ENCODE measurements at regions not wholly inside any gene's neighbourhood (a gene's known extent, or its start where the extent isn't known, plus 50 kb on each side); places are given as distances from the start of the nearest gene placed in this dataset.

DNA sequence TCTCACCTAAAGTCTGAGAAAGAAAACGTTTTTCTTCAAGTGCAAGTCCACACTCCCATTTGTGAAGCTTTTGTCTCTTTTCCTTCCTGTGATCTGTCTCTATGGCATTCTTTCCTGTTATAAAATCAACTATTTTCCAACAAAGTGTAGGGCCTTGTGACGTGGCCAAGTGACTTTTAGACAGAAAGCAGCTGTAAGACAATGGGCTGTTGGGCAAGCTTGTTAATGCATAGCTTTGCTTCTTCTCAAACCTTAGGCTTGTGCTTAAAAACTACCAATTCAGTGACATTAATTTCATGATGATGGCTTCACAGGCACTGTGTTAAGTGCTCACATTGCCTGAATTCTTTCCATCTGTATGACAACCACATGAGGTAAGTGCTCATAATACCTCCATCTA is 83.5 kb downstream of the VCY1B start:
- FAIRE-seq = no peak
- no peak overlapping the region for H3K4me3 ChIP-seq (replicated peaks in 1 of 3; ENCODE audit: insufficient read depth in 1 of 3, low read depth in 1 of 3, low read length in 3 of 3)
- H4K20me1 ChIP-seq (replicated peaks; ENCODE audit: control insufficient read depth, extremely low read depth, insufficient read depth, low read length) = no peaks in the 10 kb centered on the region
- H3K79me2 ChIP-seq (ENCODE audit: control insufficient read depth, insufficient read depth, low read length) = no peaks in the 10 kb centered on the region
- H3K4me2 ChIP-seq (ENCODE audit: insufficient read depth, low read length) = no peak overlapping the region
- no peaks in the 10 kb centered on the region for H3K36me3 ChIP-seq (ENCODE audit: control insufficient read depth in 2 of 2, extremely low read depth in 1 of 2, insufficient read depth in 2 of 2, low read length in 2 of 2)
- no peak overlapping the region for H3K9ac ChIP-seq (replicated peaks; ENCODE audit: extremely low read depth, insufficient read depth, low read length)
- CTCF ChIA-PET = no interaction called here
- no peaks in the 10 kb centered on the region for H3K9me1 ChIP-seq (replicated peaks; ENCODE audit: control insufficient read depth, extremely low read depth, insufficient read depth, low read length)
- no peak for DNase-seq (ENCODE audit: low read depth, low spot score)
- no peaks in the 10 kb centered on the region for H3K27me3 ChIP-seq (ENCODE audit: control insufficient read depth in 2 of 2, insufficient read depth in 2 of 2, low read length in 2 of 2)
- POLR2A ChIA-PET = no interaction called here
- intact Hi-C loops (cut with micrococcal nuclease) = no loop called here
- H3K9me3 ChIP-seq (replicated peaks; ENCODE audit: control insufficient read depth, insufficient read depth, low read length) = no peaks in the 10 kb centered on the region
- no peak overlapping the region for H3K27ac ChIP-seq (ENCODE audit: insufficient read depth, low read depth, low read length)
- dilution Hi-C loops (cut with MboI; ENCODE audit: extremely low pct_ligation_motif_present, low sequenced_read_pairs) = no loop called here
- no peak for TF ChIP-seq FOS (IDR thresholded peaks at IDR 0.05; ENCODE audit: borderline replicate concordance, insufficient read depth, low read length)
- BruUV-seq (replicated peaks) = no TSS peak
- no peak overlapping the region for H2AFZ ChIP-seq (ENCODE audit: low read depth, low read length)
- H3K4me1 ChIP-seq (ENCODE audit: control insufficient read depth, extremely low read depth, insufficient read depth, low read length) = no peaks in the 10 kb centered on the region

GRCh38 chrY:14145614-14146013 is 89.6 kb downstream of the VCY1B start:
- no peak for FAIRE-seq
- Histone ChIP-seq H3K27ac (ENCODE audit: insufficient read depth, low read depth, low read length) (no peak overlapping the region), H3K9ac (replicated peaks; ENCODE audit: extremely low read depth, insufficient read depth, low read length) (no peak overlapping the region), H3K79me2 (ENCODE audit: control insufficient read depth, insufficient read depth, low read length) (no peaks in the 10 kb centered on the region), H3K9me3 (replicated peaks; ENCODE audit: control insufficient read depth, insufficient read depth, low read length) (no peaks in the 10 kb centered on the region), H4K20me1 (replicated peaks; ENCODE audit: control insufficient read depth, extremely low read depth, insufficient read depth, low read length) (no peaks in the 10 kb centered on the region), H3K9me1 (replicated peaks; ENCODE audit: control insufficient read depth, extremely low read depth, insufficient read depth, low read length) (no peaks in the 10 kb centered on the region), H3K27me3 (ENCODE audit: control insufficient read depth in 2 of 2, insufficient read depth in 2 of 2, low read length in 2 of 2) (no peaks in the 10 kb centered on the region), H3K36me3 (ENCODE audit: control insufficient read depth in 2 of 2, extremely low read depth in 1 of 2, insufficient read depth in 2 of 2, low read length in 2 of 2) (no peaks in the 10 kb centered on the region), H3K4me2 (ENCODE audit: insufficient read depth, low read length) (no peak overlapping the region), H2AFZ (ENCODE audit: low read depth, low read length) (no peak overlapping the region), H3K4me3 (replicated peaks in 1 of 3; ENCODE audit: insufficient read depth in 1 of 3, low read depth in 1 of 3, low read length in 3 of 3) (no peak overlapping the region), H3K4me1 (ENCODE audit: control insufficient read depth, extremely low read depth, insufficient read depth, low read length) (no peaks in the 10 kb centered on the region)
- no TSS peak for BruUV-seq (replicated peaks)
- intact Hi-C loops (cut with micrococcal nuclease) (no loop called here), dilution Hi-C loops (cut with MboI; ENCODE audit: extremely low pct_ligation_motif_present, low sequenced_read_pairs) (no loop called here)
- CTCF ChIA-PET = no interaction called here
- no peak for TF ChIP-seq POLR2AphosphoS5 (IDR thresholded peaks at IDR 0.05; ENCODE audit: insufficient read depth, low read depth, low read length)
- TF ChIP-seq, protein P1, sequence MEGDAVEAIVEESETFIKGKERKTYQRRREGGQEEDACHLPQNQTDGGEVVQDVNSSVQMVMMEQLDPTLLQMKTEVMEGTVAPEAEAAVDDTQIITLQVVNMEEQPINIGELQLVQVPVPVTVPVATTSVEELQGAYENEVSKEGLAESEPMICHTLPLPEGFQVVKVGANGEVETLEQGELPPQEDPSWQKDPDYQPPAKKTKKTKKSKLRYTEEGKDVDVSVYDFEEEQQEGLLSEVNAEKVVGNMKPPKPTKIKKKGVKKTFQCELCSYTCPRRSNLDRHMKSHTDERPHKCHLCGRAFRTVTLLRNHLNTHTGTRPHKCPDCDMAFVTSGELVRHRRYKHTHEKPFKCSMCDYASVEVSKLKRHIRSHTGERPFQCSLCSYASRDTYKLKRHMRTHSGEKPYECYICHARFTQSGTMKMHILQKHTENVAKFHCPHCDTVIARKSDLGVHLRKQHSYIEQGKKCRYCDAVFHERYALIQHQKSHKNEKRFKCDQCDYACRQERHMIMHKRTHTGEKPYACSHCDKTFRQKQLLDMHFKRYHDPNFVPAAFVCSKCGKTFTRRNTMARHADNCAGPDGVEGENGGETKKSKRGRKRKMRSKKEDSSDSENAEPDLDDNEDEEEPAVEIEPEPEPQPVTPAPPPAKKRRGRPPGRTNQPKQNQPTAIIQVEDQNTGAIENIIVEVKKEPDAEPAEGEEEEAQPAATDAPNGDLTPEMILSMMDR (IDR thresholded peaks at IDR 0.05; ENCODE audit: extremely low read depth in 1 of 2, insufficient read depth in 1 of 2, low read depth in 1 of 2, low read length in 2 of 2) = no peak
- TF ChIP-seq EZH2 (IDR thresholded peaks at IDR 0.05; ENCODE audit: borderline replicate concordance, low read depth, low read length, severe bottlenecking) = no peak
- TF ChIP-seq MAX (IDR thresholded peaks at IDR 0.05; ENCODE audit: insufficient read depth, insufficient read length) = no peak
- no peak for TF ChIP-seq JUN (IDR thresholded peaks at IDR 0.05; ENCODE audit: borderline replicate concordance, insufficient read depth, insufficient read length, low read depth)
- TF ChIP-seq FOS (IDR thresholded peaks at IDR 0.05; ENCODE audit: borderline replicate concordance, insufficient read depth, low read length) = no peak
- no peak for TF ChIP-seq GATA2 (IDR thresholded peaks at IDR 0.05; ENCODE audit: insufficient read depth, insufficient read length, low read depth, low read length)
- no peak for TF ChIP-seq POLR2A (IDR thresholded peaks at IDR 0.05; ENCODE audit: low read depth, low read length)
- no peak for TF ChIP-seq MYC (IDR thresholded peaks at IDR 0.05; ENCODE audit: low read depth, low read length)
- no peak for DNase-seq (ENCODE audit: low read depth, low spot score)
- POLR2A ChIA-PET = no interaction called here

Measured in endothelial cell of umbilical vein (primary cell).